GM18909 (cell line): ENCODE measurements at regions not wholly inside any gene's neighbourhood (a gene's known extent, or its start where the extent isn't known, plus 50 kb on each side); places are given as distances from the start of the nearest gene placed in this dataset.

ENCODE experiments used
- ATAC-seq: cut with Tn5 transposase; IDR thresholded peaks from one replicate; pipeline ENCODE4 v1.9.1; 2021; ENCODE audit warnings: mild to moderate bottlenecking; ENCODE audit not compliant: unreplicated experiment, poor library complexity

GRCh38 chr4:137468836-137469235 lies 63.5 kb downstream of the PCDH18 start:
- no peak for ATAC-seq

- no peak for ATAC-seq
Observed at GRCh38 chr4:137467537-137467936, 64.8 kb downstream of the PCDH18 start.

- no peak for ATAC-seq
Observed at GRCh38 chr4:137463377-137464003, 68.8 kb downstream of the PCDH18 start.

GRCh38 chr4:137455647-137456321 lies 76.5 kb downstream of the PCDH18 start:
- ATAC-seq = no peak

GRCh38 chr4:137454767-137455166 lies 77.5 kb downstream of the PCDH18 start:
- no peak for ATAC-seq

GRCh38 chr4:137452799-137453198 lies 79.5 kb downstream of the PCDH18 start:
- ATAC-seq = no peak

- no peak for ATAC-seq
Observed at GRCh38 chr4:137451172-137451825, 81.0 kb downstream of the PCDH18 start.

- ATAC-seq = no peak
Observed at GRCh38 chr4:137448402-137448801, 83.9 kb downstream of the PCDH18 start.

- no peak for ATAC-seq
Observed at GRCh38 chr4:137446071-137446470, 86.2 kb downstream of the PCDH18 start.

GRCh38 chr4:137443031-137443800 lies 89.1 kb downstream of the PCDH18 start:
- ATAC-seq = no peak

GRCh38 chr4:137432446-137433311 lies 99.6 kb downstream of the PCDH18 start:
- no peak for ATAC-seq

GRCh38 chr4:137430171-137430570 lies 102.1 kb downstream of the PCDH18 start:
- no peak for ATAC-seq

- ATAC-seq = no peak
Observed at GRCh38 chr4:137427411-137427810, 104.9 kb downstream of the PCDH18 start.

GRCh38 chr4:137425281-137425680 lies 107.0 kb downstream of the PCDH18 start:
- no peak for ATAC-seq

GRCh38 chr4:137422666-137423065 lies 109.6 kb downstream of the PCDH18 start:
- ATAC-seq = no peak

GRCh38 chr4:137421796-137422195 lies 110.5 kb downstream of the PCDH18 start:
- ATAC-seq = no peak

GRCh38 chr4:137420901-137421396 lies 111.3 kb downstream of the PCDH18 start:
- ATAC-seq = no peak

GRCh38 chr4:137417676-137418075 lies 114.6 kb downstream of the PCDH18 start:
- no peak for ATAC-seq

GRCh38 chr4:137414802-137415201 lies 117.5 kb downstream of the PCDH18 start:
- no peak for ATAC-seq
